IMR-90 (cell line): ENCODE measurements at regions not wholly inside any gene's neighbourhood (a gene's known extent, or its start where the extent isn't known, plus 50 kb on each side); places are given as distances from the start of the nearest gene placed in this dataset.

ENCODE experiments used
- ATAC-seq: fragments of 200-7000 bp; cut with Tn5 transposase; 2 replicates; pipeline ENCODE4 v1.9.1; 2020; ENCODE audit warnings: low read depth, mild to moderate bottlenecking, moderate library complexity
- BruUV-seq: library from RNA; stranded (reverse); fragments of 400-500 nt; replicated peaks from 2 replicates; lab custom pipeline; 2021; lab: Mats Ljungman, UMichigan
- CTCF ChIA-PET: fragments of 300-600 bp; formaldehyde crosslinking; extraction: SDS; loops from one replicate; lab custom pipeline; 2021; ENCODE audit warnings: antibody characterized with exemption; lab: Yijun Ruan, JAX
- POLR2A ChIA-PET: fragments of 300-600 bp; sonication (Branson Sonifier 250); formaldehyde crosslinking; loops from one replicate; lab custom pipeline; 2022; ENCODE audit warnings: antibody characterized with exemption; ENCODE audit not compliant: unreplicated experiment; lab: Charles Lee
- DNase-seq: peaks from one replicate; pipeline ENCODE4 v3.0.0; 2013
- H2AFZ ChIP-seq: replicated peaks from 2 replicates; pipeline ENCODE3; 2013; ENCODE audit warnings: low read length, mild to moderate bottlenecking; ENCODE audit not compliant: poor library complexity
- H2AK5ac ChIP-seq: 2 replicates; pipeline ENCODE4 v1.6.1; 2013; ENCODE audit warnings: low read depth, low read length, inconsistent platforms
- H2AK9ac ChIP-seq: replicated peaks from 2 replicates; pipeline ENCODE3; 2013; ENCODE audit warnings: mild to moderate bottlenecking, low read depth, low read length, moderate library complexity; ENCODE audit not compliant: poor library complexity
- H2BK120ac ChIP-seq: 2 replicates; pipeline ENCODE4 v1.6.1; 2013; ENCODE audit warnings: low read depth, low read length, inconsistent platforms
- H2BK15ac ChIP-seq: 3 replicates; pipeline ENCODE4 v1.6.1; 2013; ENCODE audit warnings: low read depth, low read length, inconsistent platforms
- H2BK20ac ChIP-seq: 2 replicates; pipeline ENCODE4 v1.6.1; 2013; ENCODE audit warnings: low read depth, mild to moderate bottlenecking, inconsistent platforms, low read length, moderate library complexity
- H2BK5ac ChIP-seq: 2 replicates; pipeline ENCODE4 v1.6.1; 2013; ENCODE audit warnings: mild to moderate bottlenecking, low read depth, low read length, inconsistent platforms; ENCODE audit not compliant: poor library complexity, severe bottlenecking
- H3K14ac ChIP-seq: replicated peaks from 2 replicates; pipeline ENCODE4 v1.6.1; 2013; ENCODE audit warnings: low read depth, low read length, inconsistent platforms
- H3K18ac ChIP-seq: 2 replicates; pipeline ENCODE4 v1.6.1; 2013; ENCODE audit warnings: low read depth, low read length, control low read depth
- H3K23ac ChIP-seq: 2 replicates; pipeline ENCODE4 v1.6.1; 2013; ENCODE audit warnings: low read depth, low read length, inconsistent platforms
- H3K27ac ChIP-seq: 2 replicates; pipeline ENCODE4 v1.5.1; 2013; ENCODE audit warnings: mild to moderate bottlenecking, control low read depth, low read length; ENCODE audit not compliant: insufficient read depth
- H3K27me3 ChIP-seq: 2 replicates; pipeline ENCODE4 v1.6.1; 2013; ENCODE audit warnings: low read length; ENCODE audit not compliant: control insufficient read depth, insufficient read depth
- H3K36me3 ChIP-seq: 2 replicates; pipeline ENCODE4 v1.6.1; 2013; ENCODE audit warnings: low read length, mixed read lengths; ENCODE audit not compliant: control insufficient read depth, insufficient read depth
- H3K4ac ChIP-seq: 2 replicates; pipeline ENCODE4 v1.6.1; 2013; ENCODE audit warnings: low read depth, low read length, inconsistent platforms
- H3K4me1 ChIP-seq: 2 replicates; pipeline ENCODE4 v1.6.1; 2013; ENCODE audit warnings: low read length, mixed read lengths; ENCODE audit not compliant: control insufficient read depth, insufficient read depth
- H3K4me2 ChIP-seq: 2 replicates; pipeline ENCODE4 v1.6.1; 2013; ENCODE audit warnings: low read depth, mild to moderate bottlenecking, control low read depth, low read length, moderate library complexity
- H3K4me3 ChIP-seq: 2 replicates; pipeline ENCODE4 v1.5.1; 2013; ENCODE audit warnings: low read depth, mild to moderate bottlenecking, control low read depth, low read length, moderate library complexity; ENCODE audit not compliant: insufficient read depth
- H3K56ac ChIP-seq: 2 replicates; pipeline ENCODE4 v1.6.1; 2013; ENCODE audit warnings: low read length, inconsistent platforms; ENCODE audit not compliant: insufficient read depth; ENCODE audit errors: extremely low read depth
- H3K79me1 ChIP-seq, 2 experiments: 2 replicates each; pipeline ENCODE4 v1.6.1; 2013; ENCODE audit warnings: low read length in 2 of 2, inconsistent platforms in 1 of 2, low read depth in 1 of 2
- H3K9ac ChIP-seq: 2 replicates; pipeline ENCODE4 v1.6.1; 2013; ENCODE audit warnings: low read depth, low read length, control low read depth
- H3K9me1 ChIP-seq: 2 replicates; pipeline ENCODE4 v1.6.1; 2013; ENCODE audit warnings: low read length, inconsistent platforms; ENCODE audit not compliant: insufficient read depth
- H3K9me3 ChIP-seq: 2 replicates; pipeline ENCODE4 v1.6.1; 2013; ENCODE audit warnings: low read length; ENCODE audit not compliant: control insufficient read depth, insufficient read depth
- H4K20me1 ChIP-seq: 2 replicates; pipeline ENCODE4 v1.6.1; 2013; ENCODE audit warnings: low read length, inconsistent platforms; ENCODE audit not compliant: insufficient read depth
- H4K5ac ChIP-seq: 2 replicates; pipeline ENCODE4 v1.6.1; 2013; ENCODE audit warnings: mild to moderate bottlenecking, low read depth, low read length, control low read depth
- H4K8ac ChIP-seq, 2 experiments: 2 replicates each; pipeline ENCODE4 v1.6.1; 2013; ENCODE audit warnings: low read depth in 2 of 2, low read length in 2 of 2, control low read depth in 1 of 2, inconsistent platforms in 1 of 2
- H4K91ac ChIP-seq: 2 replicates; pipeline ENCODE4 v1.6.1; 2013; ENCODE audit warnings: low read depth, low read length, inconsistent platforms; ENCODE audit not compliant: insufficient read depth
- CEBPB ChIP-seq: IDR thresholded peaks from 2 replicates; pipeline ENCODE4 v1.6.1; 2012; ENCODE audit warnings: low read depth, low read length, improper control_type of control experiment
- CHD1 ChIP-seq: IDR thresholded peaks from 2 replicates; pipeline ENCODE4 v1.6.1; 2012; ENCODE audit warnings: low read depth, low read length, improper control_type of control experiment
- MAFK ChIP-seq: IDR thresholded peaks from 2 replicates; pipeline ENCODE4 v1.6.1; 2012; ENCODE audit warnings: low read depth, low read length, improper control_type of control experiment
- MXI1 ChIP-seq: IDR thresholded peaks from 2 replicates; pipeline ENCODE4 v1.6.1; 2012; ENCODE audit warnings: low read depth, mild to moderate bottlenecking, low read length, moderate library complexity, borderline replicate concordance
- RAD21 ChIP-seq: IDR thresholded peaks from 2 replicates; pipeline ENCODE4 v1.6.1; 2012; ENCODE audit warnings: low read length, improper control_type of control experiment
- RFX5 ChIP-seq: IDR thresholded peaks from 2 replicates; pipeline ENCODE4 v1.8.0; 2012; ENCODE audit warnings: low read depth, mild to moderate bottlenecking, low read length, moderate library complexity
- WGBS, 2 experiments: methylation state at CpG; one replicate each; pipeline versions ENCODE4 v1.1.5 to v1.1.7; 2013; ENCODE audit warnings: missing lambda C conversion rate in 2 of 2; ENCODE audit not compliant: insufficient read length in 1 of 2; ENCODE audit errors: extremely low coverage in 2 of 2; 5-methylcytosine and 5-hydroxymethylcytosine counted together
- dilution Hi-C: fragments of 300-500 bp; cut with HindIII; formaldehyde crosslinking; loops from one replicate; pipeline ENCODE4 v1.14.3; 2018; ENCODE audit warnings: low sequenced_read_pairs; ENCODE audit not compliant: unreplicated experiment
- in situ Hi-C: fragments of 300-500 bp; cut with MboI; formaldehyde crosslinking; loops from 3 replicates; pipeline ENCODE4 v1.14.3; 2019; ENCODE audit warnings: low sequenced_read_pairs, inconsistent platforms, mixed read lengths
- intact Hi-C: fragments of 100-400 bp; cut with micrococcal nuclease; formaldehyde crosslinking; loops from 2 replicates; pipeline ENCODE4 v1.10.0; 2022
- TF ChIP-seq, protein P1 (sequence below): conservative IDR thresholded peaks from 2 replicates; pipeline ENCODE4 v1.5.1; 2012; ENCODE audit warnings: mild to moderate bottlenecking, low read depth, low read length, improper control_type of control experiment
- TF ChIP-seq, protein P2 (sequence below): fragments of 150-350 bp; IDR thresholded peaks from 2 replicates; pipeline ENCODE4 v1.6.1; 2017; ENCODE audit warnings: mild to moderate bottlenecking, antibody characterized with exemption, low read length, low read depth

DNA sequence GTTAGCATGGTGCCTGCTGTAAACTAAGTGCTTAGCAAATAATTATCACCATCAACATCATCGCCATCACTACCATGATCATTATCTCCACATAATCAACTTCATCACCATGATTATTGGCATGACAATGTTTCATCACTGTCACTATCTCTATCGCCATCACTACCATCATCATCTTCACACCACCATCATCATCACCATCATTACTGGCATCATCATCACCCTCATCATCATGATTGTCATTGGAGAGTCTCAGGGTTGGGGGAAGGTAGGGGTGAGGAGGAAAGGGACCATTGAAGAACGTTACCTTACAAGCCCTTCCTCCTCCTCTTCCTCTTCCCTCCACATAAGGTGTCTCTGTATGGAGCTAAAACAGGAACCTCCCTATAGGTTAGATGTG, 54.9 kb upstream of the GPR26 start:
- no peak overlapping the region for H2AK9ac ChIP-seq
- H3K4ac ChIP-seq = no peak overlapping the region
- no peak overlapping the region for H2BK20ac ChIP-seq
- ChIA-PET POLR2A (no interaction called here), CTCF (no interaction called here)
- H3K36me3 ChIP-seq = no peaks in the 10 kb centered on the region
- no peak overlapping the region for H3K27ac ChIP-seq
- peaks cover 23% of the 10 kb centered on the region for H3K9me3 ChIP-seq
- no peak for DNase-seq
- TF ChIP-seq CHD1 (no peak), MAFK (no peak), RAD21 (no peak), CEBPB (no peak), MXI1 (no peak), RFX5 (no peak)
- TF ChIP-seq, protein P1, sequence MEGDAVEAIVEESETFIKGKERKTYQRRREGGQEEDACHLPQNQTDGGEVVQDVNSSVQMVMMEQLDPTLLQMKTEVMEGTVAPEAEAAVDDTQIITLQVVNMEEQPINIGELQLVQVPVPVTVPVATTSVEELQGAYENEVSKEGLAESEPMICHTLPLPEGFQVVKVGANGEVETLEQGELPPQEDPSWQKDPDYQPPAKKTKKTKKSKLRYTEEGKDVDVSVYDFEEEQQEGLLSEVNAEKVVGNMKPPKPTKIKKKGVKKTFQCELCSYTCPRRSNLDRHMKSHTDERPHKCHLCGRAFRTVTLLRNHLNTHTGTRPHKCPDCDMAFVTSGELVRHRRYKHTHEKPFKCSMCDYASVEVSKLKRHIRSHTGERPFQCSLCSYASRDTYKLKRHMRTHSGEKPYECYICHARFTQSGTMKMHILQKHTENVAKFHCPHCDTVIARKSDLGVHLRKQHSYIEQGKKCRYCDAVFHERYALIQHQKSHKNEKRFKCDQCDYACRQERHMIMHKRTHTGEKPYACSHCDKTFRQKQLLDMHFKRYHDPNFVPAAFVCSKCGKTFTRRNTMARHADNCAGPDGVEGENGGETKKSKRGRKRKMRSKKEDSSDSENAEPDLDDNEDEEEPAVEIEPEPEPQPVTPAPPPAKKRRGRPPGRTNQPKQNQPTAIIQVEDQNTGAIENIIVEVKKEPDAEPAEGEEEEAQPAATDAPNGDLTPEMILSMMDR = no peak
- TF ChIP-seq, protein P2, sequence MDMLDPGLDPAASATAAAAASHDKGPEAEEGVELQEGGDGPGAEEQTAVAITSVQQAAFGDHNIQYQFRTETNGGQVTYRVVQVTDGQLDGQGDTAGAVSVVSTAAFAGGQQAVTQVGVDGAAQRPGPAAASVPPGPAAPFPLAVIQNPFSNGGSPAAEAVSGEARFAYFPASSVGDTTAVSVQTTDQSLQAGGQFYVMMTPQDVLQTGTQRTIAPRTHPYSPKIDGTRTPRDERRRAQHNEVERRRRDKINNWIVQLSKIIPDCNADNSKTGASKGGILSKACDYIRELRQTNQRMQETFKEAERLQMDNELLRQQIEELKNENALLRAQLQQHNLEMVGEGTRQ = no peak
- H2BK15ac ChIP-seq = no peak overlapping the region
- no peak overlapping the region for H3K56ac ChIP-seq
- no peaks in the 10 kb centered on the region for H4K20me1 ChIP-seq
- BruUV-seq = no TSS peak
- no peak overlapping the region for H3K4me2 ChIP-seq
- no peak overlapping the region for H2AK5ac ChIP-seq
- H2BK5ac ChIP-seq = no peak overlapping the region
- intact Hi-C loops = no loop called here
- no peak overlapping the region for H3K23ac ChIP-seq
- H2BK120ac ChIP-seq = no peak overlapping the region
- no peak overlapping the region for H4K5ac ChIP-seq
- no peak overlapping the region for H3K4me3 ChIP-seq
- no peak overlapping the region for H4K91ac ChIP-seq
- no peak for ATAC-seq
- in situ Hi-C loops = no loop called here
- no peaks in the 10 kb centered on the region for H3K9me1 ChIP-seq
- no peak overlapping the region for H3K9ac ChIP-seq
- dilution Hi-C loops = no loop called here
- H3K27me3 ChIP-seq = no peaks in the 10 kb centered on the region
- H3K14ac ChIP-seq = no peak overlapping the region
- H2AFZ ChIP-seq = no peak overlapping the region
- no peak overlapping the region for H3K18ac ChIP-seq
- H3K79me1 ChIP-seq = no peaks in the 10 kb centered on the region
- no peak overlapping the region for H4K8ac ChIP-seq
- no peaks in the 10 kb centered on the region for H3K4me1 ChIP-seq
- 86% methylated on average over 1 of the region's 3 CpGs; no CpG with 5 or more reads in 1 of the 2 experiments for WGBS, 2 experiments
